SK-N-SH (cell line): ENCODE measurements at regions not wholly inside any gene's neighbourhood (a gene's known extent, or its start where the extent isn't known, plus 50 kb on each side); places are given as distances from the start of the nearest gene placed in this dataset.

Experiments used
- CTCF ChIA-PET: fragments of 300-600, 350-600 bp; formaldehyde crosslinking; extraction: SDS; loops from one replicate; lab custom pipeline; 2021; lab: Yijun Ruan, JAX
- POLR2A ChIA-PET: fragments of 350-600 bp; sonication (Branson Sonifier 250); formaldehyde crosslinking; extraction: SDS; loops from one replicate; lab custom pipeline; 2020; ENCODE audit warnings: antibody characterized with exemption, inconsistent platforms; lab: Yijun Ruan, JAX
- DNase-seq: peaks from one replicate; pipeline ENCODE4 v3.0.0; 2012
- H2AFZ ChIP-seq: fragments of 200-600 bp; sonication (generic); 2 replicates; pipeline ENCODE4 v1.8.1; 2016; ENCODE audit warnings: antibody characterized with exemption, mild to moderate bottlenecking, low read depth
- H3F3A ChIP-seq: fragments of 200-600 bp; sonication (generic); replicated peaks from 2 replicates; pipeline ENCODE3; 2016; ENCODE audit warnings: antibody characterized with exemption, mild to moderate bottlenecking; ENCODE audit not compliant: insufficient read depth
- H3K27ac ChIP-seq, 2 experiments: fragments of 200-500 bp in 1 of 2; fragments of 200-600 bp in 1 of 2; sonication (Bioruptor generic) in 1 of 2; sonication (generic), shearing (Covaris generic) in 1 of 2; 2 replicates each; pipeline versions ENCODE4 v1.5.1 to v1.6.1; 2014 to 2016; ENCODE audit warnings: low read depth in 2 of 2, inconsistent platforms in 1 of 2, low read length in 1 of 2, mild to moderate bottlenecking in 1 of 2, mixed read lengths in 1 of 2
- H3K27me3 ChIP-seq: fragments of 200-600 bp; sonication (generic), shearing (Covaris generic); 2 replicates; pipeline ENCODE4 v1.6.1; 2016; ENCODE audit warnings: mixed run types; ENCODE audit not compliant: insufficient read depth
- H3K36me3 ChIP-seq, 2 experiments: fragments of 200-500 bp in 1 of 2; fragments of 200-600 bp in 1 of 2; sonication (Bioruptor generic) in 1 of 2; sonication (generic) in 1 of 2; replicated peaks in 1 of 2; 2 replicates each; pipeline versions ENCODE3 to v1.5.1; 2014 to 2016; ENCODE audit warnings: low read length in 1 of 2, mild to moderate bottlenecking in 1 of 2; ENCODE audit not compliant: insufficient read depth in 2 of 2, control insufficient read depth in 1 of 2
- H3K4me1 ChIP-seq, 2 experiments: fragments of 200-500 bp in 1 of 2; fragments of 200-600 bp in 1 of 2; sonication (Bioruptor generic) in 1 of 2; sonication (generic), shearing (Covaris generic) in 1 of 2; 2 replicates each; pipeline versions ENCODE4 v1.5.1 to v1.6.1; 2014 to 2016; ENCODE audit warnings: low read depth in 1 of 2, low read length in 1 of 2, mixed run types in 1 of 2; ENCODE audit not compliant: insufficient read depth in 2 of 2, control insufficient read depth in 1 of 2
- H3K4me2 ChIP-seq: fragments of 200-600 bp; sonication (generic), shearing (Covaris generic); 2 replicates; pipeline ENCODE4 v1.6.1; 2017; ENCODE audit warnings: mixed run types
- H3K4me3 ChIP-seq, 2 experiments: fragments of 200-500 bp in 1 of 2; fragments of 200-600 bp in 1 of 2; sonication (Bioruptor generic) in 1 of 2; sonication (generic), shearing (Covaris generic) in 1 of 2; 2 replicates each; pipeline versions ENCODE4 v1.5.1 to v1.8.1; 2014 to 2016; ENCODE audit warnings: low read depth in 2 of 2, inconsistent platforms in 1 of 2, low read length in 1 of 2, mild to moderate bottlenecking in 1 of 2, mixed read lengths in 1 of 2, moderate library complexity in 1 of 2
- H3K79me2 ChIP-seq: fragments of 200-600 bp; sonication (generic); 2 replicates; pipeline ENCODE4 v1.8.1; 2017; ENCODE audit warnings: mild to moderate bottlenecking; ENCODE audit not compliant: insufficient read depth
- H3K9ac ChIP-seq: fragments of 200-600 bp; sonication (generic); 2 replicates; pipeline ENCODE4 v1.6.1; 2017; ENCODE audit warnings: mixed run types
- H3K9me2 ChIP-seq: fragments of 200-600 bp; sonication (generic); 2 replicates; pipeline ENCODE4 v1.6.1; 2017; ENCODE audit warnings: mixed run types
- H3K9me3 ChIP-seq: fragments of 200-600 bp; sonication (generic); 2 replicates; pipeline ENCODE4 v1.6.1; 2017; ENCODE audit warnings: mixed run types, mild to moderate bottlenecking, moderate library complexity
- H4K20me1 ChIP-seq: fragments of 200-600 bp; sonication (generic); 2 replicates; pipeline ENCODE4 v1.6.1; 2017; ENCODE audit warnings: mild to moderate bottlenecking, mixed run types; ENCODE audit not compliant: insufficient read depth
- CHD2 ChIP-seq: fragments of 150-350 bp; IDR thresholded peaks from 2 replicates; pipeline ENCODE4 v1.6.1; 2018; ENCODE audit warnings: low read length; ENCODE audit not compliant: partially characterized antibody
- EP300 ChIP-seq, 2 experiments: IDR thresholded peaks; 2 replicates each; pipeline versions ENCODE4 v1.4.0 to v1.6.1; 2012; ENCODE audit warnings: borderline replicate concordance in 1 of 2, low read depth in 1 of 2, low read length in 1 of 2
- FOXJ3 ChIP-seq: sonication (generic); formaldehyde crosslinking; IDR thresholded peaks from 2 replicates; pipeline ENCODE4 v1.5.1; 2020; ENCODE audit warnings: mild to moderate bottlenecking, missing genetic modification reagents
- GATA2 ChIP-seq: sonication (generic); formaldehyde crosslinking; IDR thresholded peaks from 2 replicates; pipeline ENCODE4 v1.5.0; 2020; ENCODE audit warnings: mild to moderate bottlenecking, missing genetic modification reagents
- MXI1 ChIP-seq: IDR thresholded peaks from 2 replicates; pipeline ENCODE4 v1.6.1; 2012; ENCODE audit warnings: mild to moderate bottlenecking, low read depth, low read length, improper control_type of control experiment
- NRF1 ChIP-seq: IDR thresholded peaks from 2 replicates; pipeline ENCODE4 v1.6.1; 2012; ENCODE audit warnings: low read depth, mild to moderate bottlenecking, low read length
- POLR2AphosphoS5 ChIP-seq: IDR thresholded peaks from 2 replicates; pipeline ENCODE4 v1.6.1; 2012; ENCODE audit warnings: low read depth, low read length
- RAD21 ChIP-seq: IDR thresholded peaks from 2 replicates; pipeline ENCODE4 v1.6.1; 2012; ENCODE audit warnings: mild to moderate bottlenecking, low read length
- RCOR1 ChIP-seq: fragments of 150-350 bp; IDR thresholded peaks from 2 replicates; pipeline ENCODE4 v1.6.1; 2017; ENCODE audit warnings: antibody characterized with exemption, low read length
- SIN3A ChIP-seq: IDR thresholded peaks from 2 replicates; pipeline ENCODE4 v1.6.1; 2012; ENCODE audit warnings: low read depth, mild to moderate bottlenecking, low read length, moderate library complexity, borderline replicate concordance
- SMC3 ChIP-seq: IDR thresholded peaks from 2 replicates; pipeline ENCODE4 v1.6.1; 2012; ENCODE audit warnings: low read depth, low read length, improper control_type of control experiment
- TCF12 ChIP-seq: IDR thresholded peaks from 2 replicates; pipeline ENCODE4 v1.4.0; 2012
- WGBS: methylation state at CpG from one replicate; pipeline ENCODE4 v1.1.6; 2017; ENCODE audit warnings: low lambda C conversion rate; 5-methylcytosine and 5-hydroxymethylcytosine counted together
- TF ChIP-seq, protein P1 (sequence below): fragments of 200-600 bp; sonication (generic); IDR thresholded peaks from 2 replicates; pipeline ENCODE4 v1.6.1; 2017; ENCODE audit warnings: antibody characterized with exemption, mild to moderate bottlenecking, moderate library complexity
- TF ChIP-seq, protein P2 (sequence below): IDR thresholded peaks from 2 replicates; pipeline ENCODE4 v1.4.0; 2012; ENCODE audit warnings: low read depth, borderline replicate concordance
- TF ChIP-seq, protein P3 (sequence below): fragments of 150-350 bp; IDR thresholded peaks from 2 replicates; pipeline ENCODE4 v1.6.1; 2017; ENCODE audit warnings: antibody characterized with exemption, low read length, low read depth, borderline replicate concordance
- TF ChIP-seq, protein P4 (sequence below): IDR thresholded peaks from 2 replicates; pipeline ENCODE4; 2012

DNA sequence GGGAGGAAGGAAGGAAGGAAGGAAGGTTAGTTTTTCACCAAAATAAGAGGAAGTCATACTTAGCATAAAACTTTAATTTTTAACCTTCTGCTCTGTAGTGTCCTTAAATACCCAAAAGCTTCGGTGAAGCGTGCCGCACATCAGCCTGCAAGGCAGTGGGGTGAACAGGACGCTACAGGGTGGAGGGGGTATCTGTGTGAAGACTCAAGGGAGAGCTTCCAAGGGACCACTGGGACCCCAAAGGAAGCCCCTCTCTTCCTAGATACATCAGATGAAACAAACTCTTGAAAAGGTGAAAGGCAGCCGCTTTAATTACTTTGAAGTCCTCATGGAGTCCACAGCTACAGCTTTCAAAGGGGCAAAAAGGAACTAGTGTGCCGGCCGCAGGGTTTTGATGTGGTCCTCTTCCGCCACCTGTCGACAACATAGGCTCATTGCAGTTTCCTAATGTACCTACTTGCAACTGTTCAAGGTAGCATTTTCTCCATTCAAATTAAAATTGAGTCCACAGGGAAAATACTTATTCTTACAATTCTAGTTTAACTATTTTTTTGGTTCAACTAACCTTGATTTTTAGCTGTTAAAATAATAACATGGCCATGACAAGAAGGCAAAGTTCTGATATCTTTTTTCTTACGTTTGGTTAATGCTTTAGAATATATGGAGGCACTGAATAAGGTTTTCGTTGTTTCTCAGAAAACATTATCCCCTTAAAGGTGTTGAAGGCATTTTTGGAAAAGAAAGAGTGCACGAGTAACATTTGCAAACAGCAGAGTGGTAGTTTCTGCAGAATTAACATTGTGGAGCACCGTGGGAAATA, 135.0 kb upstream of the RIPOR2 start:
- WGBS: 28% methylated on average over 12 of the region's 13 CpGs
- Histone ChIP-seq H3K79me2 (no peaks in the 10 kb centered on the region), H3K4me3 (peak overlapping the region; percentile 33 to 46; a peak in 2 of 4 replicates), H3K9ac (no peak overlapping the region), H3K4me2 (0 out of 2 replicates have a peak overlapping the region, but pooled peaks have one; percentile 61), H3K27me3 (no peaks in the 10 kb centered on the region), H4K20me1 (no peaks in the 10 kb centered on the region), H3K36me3 (no peaks in the 10 kb centered on the region), H3K9me2 (no peaks in the 10 kb centered on the region), H3K9me3 (no peaks in the 10 kb centered on the region), H3F3A (no peaks in the 10 kb centered on the region), H2AFZ (peak overlapping the region; percentile 79; the same call in 1 of the 2 replicates), H3K4me1 (peaks cover 0 to 2% of the 10 kb centered on the region in 2 experiments; a peak in 2 of 4 replicates), H3K27ac (no peak overlapping the region; a peak in 1 of 4 replicates)
- ChIA-PET CTCF (interaction anchor here (0.6 to 1.9 kb wide), 69 partner anchors 10 to 575 kb away, joined by 3 to 64 read pairs (median 4); no protein-coding TSS in a partner anchor), POLR2A (no interaction called here)
- TF ChIP-seq NRF1 (0 out of 2 replicates have a peak, but pooled peaks have one; percentile 8), EP300 (IDR thresholded peaks at IDR 0.05; ENCODE audit: borderline replicate concordance in 1 of 2, low read depth in 1 of 2, low read length in 1 of 2) (no peak), RAD21 (peak; percentile 98), RCOR1 (0 out of 2 replicates have a peak, but pooled peaks have one; percentile 29), POLR2AphosphoS5 (no peak), MXI1 (peak; percentile 30; the same call in 1 of the 2 replicates), CHD2 (peak; percentile 21), SMC3 (peak; percentile 92)
- TF ChIP-seq, protein P1, sequence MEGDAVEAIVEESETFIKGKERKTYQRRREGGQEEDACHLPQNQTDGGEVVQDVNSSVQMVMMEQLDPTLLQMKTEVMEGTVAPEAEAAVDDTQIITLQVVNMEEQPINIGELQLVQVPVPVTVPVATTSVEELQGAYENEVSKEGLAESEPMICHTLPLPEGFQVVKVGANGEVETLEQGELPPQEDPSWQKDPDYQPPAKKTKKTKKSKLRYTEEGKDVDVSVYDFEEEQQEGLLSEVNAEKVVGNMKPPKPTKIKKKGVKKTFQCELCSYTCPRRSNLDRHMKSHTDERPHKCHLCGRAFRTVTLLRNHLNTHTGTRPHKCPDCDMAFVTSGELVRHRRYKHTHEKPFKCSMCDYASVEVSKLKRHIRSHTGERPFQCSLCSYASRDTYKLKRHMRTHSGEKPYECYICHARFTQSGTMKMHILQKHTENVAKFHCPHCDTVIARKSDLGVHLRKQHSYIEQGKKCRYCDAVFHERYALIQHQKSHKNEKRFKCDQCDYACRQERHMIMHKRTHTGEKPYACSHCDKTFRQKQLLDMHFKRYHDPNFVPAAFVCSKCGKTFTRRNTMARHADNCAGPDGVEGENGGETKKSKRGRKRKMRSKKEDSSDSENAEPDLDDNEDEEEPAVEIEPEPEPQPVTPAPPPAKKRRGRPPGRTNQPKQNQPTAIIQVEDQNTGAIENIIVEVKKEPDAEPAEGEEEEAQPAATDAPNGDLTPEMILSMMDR: peak; percentile 96
- TF ChIP-seq, protein P2, sequence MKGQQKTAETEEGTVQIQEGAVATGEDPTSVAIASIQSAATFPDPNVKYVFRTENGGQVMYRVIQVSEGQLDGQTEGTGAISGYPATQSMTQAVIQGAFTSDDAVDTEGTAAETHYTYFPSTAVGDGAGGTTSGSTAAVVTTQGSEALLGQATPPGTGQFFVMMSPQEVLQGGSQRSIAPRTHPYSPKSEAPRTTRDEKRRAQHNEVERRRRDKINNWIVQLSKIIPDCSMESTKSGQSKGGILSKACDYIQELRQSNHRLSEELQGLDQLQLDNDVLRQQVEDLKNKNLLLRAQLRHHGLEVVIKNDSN: no peak
- DNase-seq: peak; percentile 68

DNA sequence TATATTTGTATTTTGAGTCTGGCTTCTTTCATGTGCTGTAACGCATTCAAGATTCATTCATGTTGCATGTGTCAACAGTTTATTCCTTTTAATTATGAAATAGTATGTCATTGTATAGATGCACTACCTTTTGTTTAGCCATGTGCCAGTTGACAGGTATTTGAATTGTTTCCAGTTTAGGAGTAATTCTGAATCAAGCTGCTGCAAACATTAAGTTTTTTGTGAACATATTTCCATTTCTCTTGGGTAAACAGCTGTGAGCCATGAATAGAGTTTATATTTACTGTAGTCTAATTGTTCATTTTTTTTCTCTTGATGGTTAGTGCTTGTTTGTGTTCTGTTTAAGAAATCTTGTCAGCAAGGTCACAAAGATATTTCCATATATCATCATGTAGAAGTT, 142.4 kb upstream of the RIPOR2 start:
- H2AFZ ChIP-seq: no peak overlapping the region
- H3K9me3 ChIP-seq: no peaks in the 10 kb centered on the region
- H4K20me1 ChIP-seq: no peaks in the 10 kb centered on the region
- H3K4me1 ChIP-seq: no peaks in the 10 kb centered on the region
- TF ChIP-seq GATA2: no peak
- no peak for TF ChIP-seq FOXJ3
- no peak for TF ChIP-seq TCF12
- TF ChIP-seq SIN3A: no peak
- TF ChIP-seq, protein P3, sequence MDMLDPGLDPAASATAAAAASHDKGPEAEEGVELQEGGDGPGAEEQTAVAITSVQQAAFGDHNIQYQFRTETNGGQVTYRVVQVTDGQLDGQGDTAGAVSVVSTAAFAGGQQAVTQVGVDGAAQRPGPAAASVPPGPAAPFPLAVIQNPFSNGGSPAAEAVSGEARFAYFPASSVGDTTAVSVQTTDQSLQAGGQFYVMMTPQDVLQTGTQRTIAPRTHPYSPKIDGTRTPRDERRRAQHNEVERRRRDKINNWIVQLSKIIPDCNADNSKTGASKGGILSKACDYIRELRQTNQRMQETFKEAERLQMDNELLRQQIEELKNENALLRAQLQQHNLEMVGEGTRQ: no peak
- TF ChIP-seq, protein P4, sequence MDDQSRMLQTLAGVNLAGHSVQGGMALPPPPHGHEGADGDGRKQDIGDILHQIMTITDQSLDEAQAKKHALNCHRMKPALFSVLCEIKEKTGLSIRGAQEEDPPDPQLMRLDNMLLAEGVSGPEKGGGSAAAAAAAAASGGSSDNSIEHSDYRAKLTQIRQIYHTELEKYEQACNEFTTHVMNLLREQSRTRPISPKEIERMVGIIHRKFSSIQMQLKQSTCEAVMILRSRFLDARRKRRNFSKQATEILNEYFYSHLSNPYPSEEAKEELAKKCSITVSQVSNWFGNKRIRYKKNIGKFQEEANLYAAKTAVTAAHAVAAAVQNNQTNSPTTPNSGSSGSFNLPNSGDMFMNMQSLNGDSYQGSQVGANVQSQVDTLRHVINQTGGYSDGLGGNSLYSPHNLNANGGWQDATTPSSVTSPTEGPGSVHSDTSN: no peak
- no peak for TF ChIP-seq POLR2AphosphoS5
- H3K9me2 ChIP-seq: no peaks in the 10 kb centered on the region
- no peak overlapping the region for H3K4me3 ChIP-seq
- no peaks in the 10 kb centered on the region for H3K79me2 ChIP-seq
- ChIA-PET CTCF (interaction anchor here (1.5 kb wide), 1 partner anchor 497 kb away, joined by 3 read pairs; no protein-coding TSS in a partner anchor), POLR2A (no interaction called here)
- H3K4me2 ChIP-seq: no peak overlapping the region
- H3K36me3 ChIP-seq: no peaks in the 10 kb centered on the region
- H3K9ac ChIP-seq: no peak overlapping the region
- H3K27ac ChIP-seq: no peak overlapping the region
- 100% methylated on average over 1 of the region's 1 CpG for WGBS
- no peaks in the 10 kb centered on the region for H3F3A ChIP-seq
- DNase-seq: no peak
- H3K27me3 ChIP-seq: no peaks in the 10 kb centered on the region
